Colonic mucosa (tissue), 4 donors: ENCODE measurements at regions not wholly inside any gene's neighbourhood (a gene's known extent, or its start where the extent isn't known, plus 50 kb on each side); places are given as distances from the start of the nearest gene placed in this dataset.

ENCODE experiments used
- DNase-seq: peaks from one replicate; pipeline ENCODE4 v3.0.0-alpha.2; 2020
- H3K27ac ChIP-seq: fragments of 200-600 bp; one replicate; pipeline ENCODE4 v1.8.0; 2021
- H3K27me3 ChIP-seq: fragments of 200-600 bp; one replicate; pipeline ENCODE4 v1.8.0; 2021
- H3K36me3 ChIP-seq: fragments of 200-600 bp; one replicate; pipeline ENCODE4 v1.8.0; 2021
- H3K4me1 ChIP-seq: fragments of 200-600 bp; one replicate; pipeline ENCODE4 v1.8.0; 2021; ENCODE audit warnings: mild to moderate bottlenecking
- H3K4me3 ChIP-seq: fragments of 200-600 bp; one replicate; pipeline ENCODE4 v1.8.0; 2021
- H3K9ac ChIP-seq, 2 donors: one replicate each; pipeline ENCODE4 v1.7.0; 2013; ENCODE audit warnings: control low read depth in 2 of 2, low read depth in 2 of 2, low read length in 2 of 2
- H3K9me3 ChIP-seq: fragments of 200-600 bp; one replicate; pipeline ENCODE4 v1.8.0; 2021
- CTCF ChIP-seq: fragments of 200-600 bp; IDR thresholded peaks from one replicate; pipeline ENCODE4 v1.8.0; 2022; ENCODE audit warnings: antibody characterized with exemption, mild to moderate bottlenecking
- intact Hi-C: fragments of 100-400 bp; cut with DNase I; formaldehyde crosslinking; loops from one replicate; pipeline ENCODE4 v1.14.1; 2022
- donor health status: healthy.
- donor health status: DM: no; HTN: no; CAD: no.
- donor health status: DM: no; HTN: no; CAD: no.

GRCh38 chr13:88979465-88980175 is 1308.4 kb downstream of the SLITRK5 start:
- intact Hi-C loops, result no loop called here
- no peaks in the 10 kb centered on the region for H3K4me1 ChIP-seq
- H3K4me3 ChIP-seq, result no peak overlapping the region
- H3K36me3 ChIP-seq, result no peaks in the 10 kb centered on the region
- no peak for DNase-seq
- no peak for TF ChIP-seq CTCF
- H3K9ac ChIP-seq, result no peak overlapping the region
- H3K9me3 ChIP-seq, result no peaks in the 10 kb centered on the region
- no peaks in the 10 kb centered on the region for H3K27me3 ChIP-seq
- H3K27ac ChIP-seq, result no peak overlapping the region

- TF ChIP-seq CTCF, result no peak
These were observed 1332.5 kb downstream of the SLITRK5 start for GRCh38 chr13:89003656-89004055.

GRCh38 chr13:89011615-89012014 is 1340.4 kb downstream of the SLITRK5 start:
- DNase-seq, result no peak
- no peaks in the 10 kb centered on the region for H3K27me3 ChIP-seq
- H3K9me3 ChIP-seq, result no peaks in the 10 kb centered on the region
- H3K4me1 ChIP-seq, result no peaks in the 10 kb centered on the region
- no peak for TF ChIP-seq CTCF
- no peak overlapping the region for H3K4me3 ChIP-seq
- H3K9ac ChIP-seq, result no peak overlapping the region
- H3K36me3 ChIP-seq, result no peaks in the 10 kb centered on the region
- intact Hi-C loops, result no loop called here
- H3K27ac ChIP-seq, result no peak overlapping the region

More at GRCh38 chr13:89003656-89004055, 1332.5 kb downstream of the SLITRK5 start:
- Histone ChIP-seq H3K4me3 (no peak overlapping the region), H3K4me1 (no peaks in the 10 kb centered on the region), H3K27ac (no peak overlapping the region), H3K27me3 (no peaks in the 10 kb centered on the region), H3K9me3 (no peaks in the 10 kb centered on the region), H3K36me3 (no peaks in the 10 kb centered on the region), H3K9ac (no peak overlapping the region)
- no peak for DNase-seq
- intact Hi-C loops, result no loop called here

GRCh38 chr13:89027694-89028306 is 1356.6 kb downstream of the SLITRK5 start:
- TF ChIP-seq CTCF, result no peak
- H3K27ac ChIP-seq, result no peak overlapping the region
- no peaks in the 10 kb centered on the region for H3K27me3 ChIP-seq
- intact Hi-C loops, result no loop called here
- no peak overlapping the region for H3K9ac ChIP-seq
- DNase-seq, result no peak
- no peaks in the 10 kb centered on the region for H3K4me1 ChIP-seq
- H3K36me3 ChIP-seq, result no peaks in the 10 kb centered on the region
- H3K4me3 ChIP-seq, result no peak overlapping the region
- H3K9me3 ChIP-seq, result no peaks in the 10 kb centered on the region

- intact Hi-C loops, result no loop called here
- no peak overlapping the region for H3K4me3 ChIP-seq
- no peaks in the 10 kb centered on the region for H3K4me1 ChIP-seq
- H3K27ac ChIP-seq, result no peak overlapping the region
- H3K9me3 ChIP-seq, result no peaks in the 10 kb centered on the region
- H3K27me3 ChIP-seq, result no peaks in the 10 kb centered on the region
- no peak overlapping the region for H3K9ac ChIP-seq
- DNase-seq, result no peak
- no peaks in the 10 kb centered on the region for H3K36me3 ChIP-seq
- TF ChIP-seq CTCF, result no peak
These were observed 1357.9 kb downstream of the SLITRK5 start for GRCh38 chr13:89029062-89029461.
